GM19452 (cell line): ENCODE measurements at regions not wholly inside any gene's neighbourhood (a gene's known extent, or its start where the extent isn't known, plus 50 kb on each side); places are given as distances from the start of the nearest gene placed in this dataset.

Experiments used
- ATAC-seq: cut with Tn5 transposase; IDR thresholded peaks from one replicate; pipeline ENCODE4 v1.9.1; 2021; ENCODE audit not compliant: unreplicated experiment

DNA sequence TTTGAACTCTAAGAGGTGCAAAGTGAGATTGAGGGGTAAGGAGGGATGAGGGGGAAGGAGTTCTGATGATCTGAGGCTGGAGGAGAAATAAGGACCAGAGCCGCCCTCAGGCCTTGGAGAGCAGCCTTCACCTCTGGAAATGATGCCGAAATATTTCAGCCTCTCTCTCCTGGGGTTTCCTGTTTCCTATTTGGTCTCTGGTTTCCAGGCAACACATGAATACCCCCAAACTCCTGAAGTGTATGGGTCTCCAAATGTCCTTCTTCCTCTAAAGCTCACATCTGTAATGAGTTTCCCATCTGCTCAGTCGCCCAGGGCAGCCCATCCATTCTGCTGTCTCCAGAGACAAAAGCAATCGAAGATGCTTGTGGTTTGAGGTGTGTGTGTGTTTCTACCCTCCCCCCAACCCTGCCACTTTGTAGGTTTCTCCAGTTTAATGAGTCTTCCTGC, 52.0 kb upstream of the FAM20B start:
- peak; percentile 55 for ATAC-seq
